Stimulated activated CD8-positive, alpha-beta memory T cell treated with anti-CD3 and anti-CD28 coated beads, Interleukin-7, amount 100 ng/mL, for 24 hours (primary cell): ENCODE measurements at regions not wholly inside any gene's neighbourhood (a gene's known extent, or its start where the extent isn't known, plus 50 kb on each side); places are given as distances from the start of the nearest gene placed in this dataset.

Experiments
- DNase-seq: peaks from one replicate; pipeline ENCODE4 v3.0.0-alpha.2; 2020; ENCODE audit warnings: low read depth

GRCh38 chr2:15092691-15093090 lies 460.2 kb downstream of the LRATD1 start:
- no peak for DNase-seq

DNA sequence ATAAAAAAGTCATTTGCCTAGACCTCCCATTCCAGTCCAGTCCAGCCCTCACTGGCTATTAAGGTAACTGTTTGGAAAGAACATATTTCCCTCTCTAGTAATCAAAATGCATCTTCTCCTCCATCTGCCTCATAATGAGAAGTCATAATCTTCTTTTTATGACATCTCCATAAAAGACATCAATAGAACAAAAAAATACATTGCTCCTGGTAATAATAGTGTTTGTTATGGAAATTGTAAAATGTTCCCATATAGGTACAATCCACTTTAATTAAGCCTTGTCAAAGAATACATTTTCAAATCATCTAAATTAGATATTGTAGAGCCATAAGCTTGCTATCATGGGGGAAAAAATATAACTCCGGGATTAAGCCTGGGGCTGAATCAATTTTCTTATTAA lies 461.6 kb downstream of the LRATD1 start:
- DNase-seq, result no peak

DNA sequence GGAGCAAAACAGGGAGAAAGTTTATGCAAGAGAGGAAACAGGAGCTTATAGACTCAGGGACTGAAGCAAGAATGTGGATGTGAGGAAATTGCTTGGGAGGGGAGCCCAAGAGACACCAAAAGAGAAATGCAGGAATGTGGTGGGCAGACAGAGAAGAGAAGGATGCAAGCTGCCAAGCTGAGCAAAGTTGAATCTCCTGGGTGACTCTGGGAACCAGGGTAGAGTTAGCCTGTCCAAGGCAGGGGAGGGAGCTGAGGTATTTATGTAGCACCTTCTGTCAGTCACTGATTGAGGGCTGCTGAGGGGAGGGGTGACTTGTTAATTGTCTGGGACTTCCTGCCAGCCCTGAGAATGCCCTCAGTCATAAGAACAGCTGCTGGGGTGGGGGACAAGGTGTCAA lies 464.3 kb downstream of the NBAS start:
- DNase-seq, result no peak

- DNase-seq, result no peak
Measured at GRCh38 chr2:15107137-15107536, 454.0 kb downstream of the NBAS start.

DNA sequence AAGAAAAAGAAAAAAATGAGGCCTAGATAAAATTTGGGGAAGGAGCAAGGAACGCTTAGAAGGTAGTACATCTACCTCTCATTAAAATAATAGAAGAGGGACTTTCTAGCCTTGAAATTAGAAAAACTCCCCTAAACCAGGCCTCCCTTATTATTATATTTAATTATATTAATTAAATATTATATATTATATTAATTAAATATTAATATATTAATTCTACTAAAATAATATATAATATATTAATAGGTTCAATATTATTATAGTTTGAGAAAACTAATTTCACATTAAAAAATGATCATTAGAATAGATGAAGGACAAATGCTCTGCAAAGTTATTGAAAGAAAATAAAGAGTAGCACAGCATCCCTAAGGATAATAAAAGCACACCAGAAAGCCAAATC lies 449.4 kb downstream of the NBAS start:
- DNase-seq, result no peak

DNA sequence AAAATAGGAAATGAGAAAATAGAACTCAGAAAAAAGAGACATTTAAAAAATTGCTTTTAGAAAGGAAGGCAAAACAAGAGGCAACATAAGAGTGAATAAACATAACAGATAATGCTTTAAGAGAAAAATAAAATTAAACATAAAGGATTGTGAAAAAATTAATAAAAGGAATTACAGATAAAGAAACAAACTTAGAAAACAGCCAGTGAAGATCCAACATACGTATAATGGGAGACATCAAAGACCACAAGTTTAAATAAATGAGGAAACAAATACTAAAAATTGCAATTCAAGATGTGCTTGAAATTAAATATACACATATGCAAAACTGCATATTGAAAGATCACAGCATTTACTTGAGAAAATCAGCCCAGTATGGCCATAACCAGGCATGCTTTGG lies 448.9 kb downstream of the NBAS start:
- no peak for DNase-seq

- no peak for DNase-seq
Measured at GRCh38 chr2:15115776-15116175, 445.4 kb downstream of the NBAS start.

DNA sequence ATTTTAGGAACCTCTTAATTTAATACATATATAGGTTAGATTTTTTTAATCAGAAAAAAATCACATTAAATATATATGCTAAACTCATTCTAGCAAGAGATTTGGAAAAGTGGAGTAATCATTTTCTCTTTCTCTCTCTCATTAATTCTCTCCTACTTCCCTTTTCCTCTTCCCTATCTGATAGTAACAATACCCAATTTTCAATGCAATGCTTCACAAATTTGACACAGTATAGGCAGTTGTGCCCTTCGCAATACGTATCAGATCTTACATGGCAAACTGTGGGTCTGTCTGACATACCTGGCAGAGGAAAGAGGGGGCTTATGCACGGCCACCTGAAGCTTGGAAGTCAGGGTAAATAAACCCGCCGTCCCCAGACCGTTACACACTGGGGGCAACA lies 444.3 kb downstream of the NBAS start:
- DNase-seq, result no peak
